GM19351 (cell line): ENCODE measurements at regions not wholly inside any gene's neighbourhood (a gene's known extent, or its start where the extent isn't known, plus 50 kb on each side); places are given as distances from the start of the nearest gene placed in this dataset.

Experiments
- ATAC-seq: cut with Tn5 transposase; IDR thresholded peaks from one replicate; pipeline ENCODE4 v1.9.1; 2021; ENCODE audit warnings: mild to moderate bottlenecking, moderate library complexity; ENCODE audit not compliant: unreplicated experiment

DNA sequence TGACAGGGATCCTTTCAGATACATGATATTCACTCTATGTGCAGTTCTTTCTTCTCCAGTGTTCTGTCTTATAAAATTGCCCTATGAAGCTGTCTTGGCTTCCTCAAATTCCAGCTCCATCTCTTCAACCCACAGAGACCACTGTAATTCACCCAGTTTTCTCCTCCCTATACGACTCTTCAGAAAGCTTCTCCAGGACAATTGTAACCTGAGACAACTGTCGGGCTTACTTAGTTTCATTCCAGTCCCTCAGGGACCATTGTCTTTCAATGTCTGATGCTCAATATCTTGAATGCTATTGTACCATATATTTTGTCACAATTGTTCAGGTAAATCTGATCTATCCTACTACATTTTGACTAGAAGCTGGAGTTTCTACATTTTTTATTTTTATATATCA, 345.3 kb downstream of the RPL10L start:
- ATAC-seq: no peak

GRCh38 chr14:46300765-46301164, 350.8 kb downstream of the RPL10L start:
- no peak for ATAC-seq

DNA sequence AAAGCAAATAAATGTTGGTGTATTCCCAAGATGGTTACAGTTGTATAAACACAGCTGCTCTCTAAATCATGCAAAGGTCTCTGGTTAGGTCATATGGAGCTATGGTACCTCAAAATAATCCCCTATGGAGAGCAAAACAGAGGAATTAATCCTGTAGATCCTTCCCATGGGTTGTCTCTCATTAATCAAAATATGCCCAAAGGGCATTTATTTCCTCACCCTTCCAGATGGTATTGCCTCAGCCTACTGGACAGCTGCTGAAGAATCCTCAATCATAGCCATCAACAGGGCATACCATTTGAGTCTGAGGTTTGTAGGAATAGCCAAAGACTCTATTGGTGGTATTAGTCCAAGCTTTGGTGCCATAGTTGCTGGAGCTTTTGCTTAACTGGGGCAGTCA, 360.9 kb downstream of the RPL10L start:
- ATAC-seq: no peak

DNA sequence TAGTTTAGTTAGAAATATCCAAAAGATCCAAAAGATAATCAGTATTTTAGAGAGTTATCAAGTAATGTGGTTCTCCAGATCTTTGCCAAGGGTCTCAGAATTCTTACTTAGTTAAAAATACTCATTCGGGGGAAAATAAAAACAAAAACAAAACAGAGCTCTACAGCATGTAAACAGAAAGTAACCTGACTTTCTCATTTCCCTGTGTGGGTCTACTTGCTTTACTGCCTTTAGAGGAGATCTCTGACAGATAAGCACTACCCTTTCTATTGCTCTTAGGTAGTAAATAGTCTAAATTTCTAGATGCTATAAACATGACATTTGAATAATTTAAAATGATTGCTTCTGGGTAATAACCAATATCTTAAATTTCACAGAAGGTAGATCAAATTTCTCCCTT, 371.8 kb downstream of the RPL10L start:
- ATAC-seq: no peak

- ATAC-seq: no peak
These were observed 372.3 kb downstream of the RPL10L start for GRCh38 chr14:46279327-46279726.

- ATAC-seq: no peak
These were observed 392.0 kb downstream of the RPL10L start for GRCh38 chr14:46259536-46259935.

- ATAC-seq: no peak
These were observed 395.2 kb downstream of the RPL10L start for GRCh38 chr14:46256381-46256780.

- ATAC-seq: peak; percentile 60
These were observed 401.4 kb downstream of the RPL10L start for GRCh38 chr14:46250113-46250703.

DNA sequence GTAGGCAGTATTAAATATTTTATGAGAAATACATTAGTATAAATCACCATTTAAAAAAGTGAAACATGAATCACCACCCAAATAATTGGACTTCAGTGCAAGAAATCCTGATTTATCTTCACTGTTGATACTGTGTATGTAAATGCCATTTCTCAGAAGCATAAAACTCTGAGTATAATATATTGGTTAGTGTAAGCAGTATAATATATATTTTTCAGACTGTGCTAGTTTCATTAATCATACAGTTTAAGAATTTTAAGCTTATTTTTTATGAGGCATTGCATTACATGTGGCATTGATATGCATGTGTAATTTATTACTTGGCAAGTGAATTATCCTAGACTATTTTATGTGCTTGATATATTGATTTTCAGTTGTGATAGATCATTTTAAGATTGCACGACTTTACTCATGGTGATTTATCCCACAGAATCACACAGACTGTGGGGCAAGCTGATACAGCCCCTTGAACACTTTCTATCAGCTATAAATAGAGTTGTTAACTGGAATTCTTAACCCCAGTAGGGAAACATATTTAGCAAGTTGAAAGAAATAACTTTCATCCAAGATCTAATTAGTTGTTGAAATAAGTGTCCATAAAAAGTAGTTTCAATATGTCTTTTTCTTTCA, 403.5 kb downstream of the RPL10L start:
- no peak for ATAC-seq

DNA sequence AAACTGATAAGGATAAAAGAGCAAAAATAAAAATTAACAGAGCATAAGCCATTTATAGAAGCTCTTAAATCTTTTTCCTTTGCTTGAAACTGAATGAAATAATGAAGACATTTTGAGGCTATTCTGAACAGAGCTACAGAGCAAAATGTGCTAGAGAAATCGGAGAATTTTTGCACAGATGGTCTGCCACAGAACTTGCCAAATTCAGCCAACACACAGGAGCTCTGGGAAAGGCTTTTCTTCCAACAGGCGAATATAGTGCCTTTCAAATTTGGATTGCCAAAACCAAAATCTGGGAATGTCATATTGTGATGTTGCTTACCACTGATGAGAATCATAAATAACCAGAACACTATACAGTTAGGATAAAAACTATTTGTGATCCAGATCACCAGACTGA, 406.3 kb downstream of the RPL10L start:
- ATAC-seq: no peak

- ATAC-seq: no peak
These were observed 417.8 kb downstream of the RPL10L start for GRCh38 chr14:46233786-46234185.

- no peak for ATAC-seq
These were observed 421.0 kb downstream of the RPL10L start for GRCh38 chr14:46230540-46230939.

DNA sequence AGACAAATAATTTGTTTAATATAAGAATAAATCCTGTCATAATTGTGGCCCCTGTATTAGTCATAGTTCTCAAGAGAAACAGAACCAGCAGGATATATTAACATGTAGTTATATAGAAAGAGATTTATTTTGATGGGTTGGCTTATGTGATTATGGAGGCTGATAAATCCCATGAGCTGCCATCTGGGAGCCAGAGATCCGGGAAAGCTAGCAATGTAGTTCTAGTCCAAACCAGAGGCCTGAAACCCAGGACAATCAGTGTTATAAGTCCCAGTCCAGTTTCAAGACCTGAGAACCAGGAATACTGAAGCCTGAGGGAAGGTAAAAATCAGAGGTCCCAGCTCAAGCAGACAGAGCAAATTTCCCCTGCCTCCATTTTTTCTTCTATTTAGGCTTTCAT, 435.8 kb downstream of the RPL10L start:
- no peak for ATAC-seq

DNA sequence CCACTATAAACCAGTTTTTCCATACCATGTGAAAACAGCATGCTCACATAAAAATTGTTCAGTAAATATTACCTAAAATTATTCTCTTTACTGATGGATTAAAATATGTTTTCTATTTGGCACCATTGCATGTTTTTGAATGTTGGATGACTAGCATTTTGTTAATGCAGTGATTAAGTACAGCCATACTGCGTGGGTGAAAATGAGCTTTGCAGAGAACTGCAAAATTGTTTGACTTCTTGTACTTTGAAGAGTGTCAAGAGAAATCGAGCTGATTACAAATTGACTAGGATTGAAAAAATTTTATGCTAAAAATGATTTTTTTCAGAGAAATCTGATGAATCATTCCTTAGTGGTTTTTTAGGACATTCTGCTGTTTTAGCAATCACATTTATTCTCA, 452.9 kb downstream of the RPL10L start:
- no peak for ATAC-seq

- no peak for ATAC-seq
These were observed 453.7 kb downstream of the RPL10L start for GRCh38 chr14:46197856-46198255.
